Uterus (tissue), 3 donors: ENCODE measurements at regions not wholly inside any gene's neighbourhood (a gene's known extent, or its start where the extent isn't known, plus 50 kb on each side); places are given as distances from the start of the nearest gene placed in this dataset.
"Not testable (repeated sequence)": the region's sequence is repeated elsewhere in the genome, so short reads cannot be mapped to it uniquely, and the experiment has no call there.

Experiments
- DNase-seq, 2 donors: peaks; one replicate each; pipeline ENCODE4 v3.0.0-alpha.2; 2019 to 2020
- H3K27ac ChIP-seq, 2 donors: fragments of 200-600 bp; sonication (generic); 1 replicate in 1 of 2; 2 replicates in 1 of 2; pipeline ENCODE4 v1.5.1; 2016 to 2018
- H3K27me3 ChIP-seq, 2 donors: fragments of 200-600 bp; sonication (generic); one replicate each; pipeline ENCODE4 v1.5.1; 2018 to 2019; ENCODE audit warnings: control low read depth in 1 of 2
- H3K36me3 ChIP-seq, 2 donors: fragments of 200-600 bp; sonication (generic); one replicate each; pipeline ENCODE4 v1.5.1; 2019; ENCODE audit warnings: control low read depth in 1 of 2
- H3K4me1 ChIP-seq, 2 donors: fragments of 200-600 bp; sonication (generic); one replicate each; pipeline ENCODE4 v1.5.1; 2018 to 2019; ENCODE audit warnings: control low read depth in 1 of 2
- H3K4me3 ChIP-seq, 2 donors: fragments of 200-600 bp; sonication (generic); 1 replicate in 1 of 2; 2 replicates in 1 of 2; pipeline ENCODE4 v1.5.1; 2018 to 2019; ENCODE audit warnings: mild to moderate bottlenecking in 1 of 2
- H3K9me3 ChIP-seq, 2 donors: fragments of 200-600 bp; sonication (generic); one replicate each; pipeline ENCODE4 v1.5.1; 2019; ENCODE audit warnings: control low read depth in 1 of 2
- CTCF ChIP-seq, 4 experiments: fragments of 200-600 bp in 2 of 4; fragments of 450-650 bp in 2 of 4; sonication (generic) in 2 of 4; IDR thresholded peaks; one replicate each; pipeline ENCODE4 v1.5.1; 2016 to 2019; ENCODE audit warnings: antibody characterized with exemption in 4 of 4, mild to moderate bottlenecking in 2 of 4, moderate library complexity in 1 of 4
- POLR2A ChIP-seq, 2 donors: fragments of 450-650 bp; IDR thresholded peaks; one replicate each; pipeline ENCODE4 v1.6.1; 2016; ENCODE audit warnings: antibody characterized with exemption in 2 of 2, mild to moderate bottlenecking in 1 of 2, moderate library complexity in 1 of 2
- intact Hi-C: fragments of 100-400 bp; cut with DNase I; formaldehyde crosslinking; loops from one replicate; pipeline ENCODE4 v1.15.1; 2023; ENCODE audit warnings: low total_unique reads
- donor health status: DM: yes; HTN: yes; CAD: no.

DNA sequence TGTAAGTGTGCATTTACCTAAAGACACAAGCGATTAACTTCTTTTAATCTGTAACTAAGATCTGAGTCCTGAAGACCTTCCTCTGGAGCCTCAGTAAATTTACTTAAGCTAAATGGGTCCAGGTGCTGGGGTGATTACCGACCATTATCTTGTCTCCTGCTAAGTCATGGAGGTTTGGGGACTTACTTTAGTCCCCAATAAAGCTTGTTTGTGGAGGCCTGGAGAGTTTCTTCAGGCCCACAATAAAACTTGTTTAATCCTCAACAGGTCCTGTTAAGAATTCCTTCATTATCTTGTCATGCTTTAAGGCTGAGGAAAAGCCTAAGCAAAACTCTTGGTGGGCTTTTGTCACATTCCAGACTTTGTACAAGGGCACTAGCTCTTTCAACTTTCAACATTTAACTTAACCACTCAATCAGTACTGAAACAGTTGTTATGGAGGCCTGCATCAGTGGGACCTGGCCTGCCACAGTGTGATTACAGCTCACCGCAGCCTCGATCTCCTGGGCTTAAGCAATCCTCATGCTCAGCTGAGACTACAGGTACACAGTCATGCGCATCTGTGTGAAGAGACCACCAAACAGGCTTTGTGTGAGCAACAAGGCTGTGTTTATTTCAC is 84.0 kb downstream of the FMO4 start:
- TF ChIP-seq CTCF (IDR thresholded peaks at IDR 0.05) (no peak), POLR2A (IDR thresholded peaks at IDR 0.05) (no peak)
- no peak overlapping the region for H3K4me3 ChIP-seq
- no peaks in the 10 kb centered on the region for H3K36me3 ChIP-seq
- DNase-seq: no peak
- H3K27ac ChIP-seq: no peak overlapping the region
- H3K4me1 ChIP-seq: no peaks in the 10 kb centered on the region
- H3K9me3 ChIP-seq: no peaks in the 10 kb centered on the region
- intact Hi-C loops: no loop called here
- no peaks in the 10 kb centered on the region for H3K27me3 ChIP-seq

- no peaks in the 10 kb centered on the region for H3K4me1 ChIP-seq
- DNase-seq: no peak
- no peaks in the 10 kb centered on the region for H3K36me3 ChIP-seq
- no peak overlapping the region for H3K27ac ChIP-seq
- no peaks in the 10 kb centered on the region for H3K27me3 ChIP-seq
- TF ChIP-seq CTCF (IDR thresholded peaks at IDR 0.05): no peak
- no peak for TF ChIP-seq POLR2A (IDR thresholded peaks at IDR 0.05)
- H3K4me3 ChIP-seq: no peak overlapping the region
- intact Hi-C loops: no loop called here
- H3K9me3 ChIP-seq: no peaks in the 10 kb centered on the region
Observed at GRCh38 chr1:171403393-171403792, 81.9 kb upstream of the PRRC2C start.

- H3K9me3 ChIP-seq: no peaks in the 10 kb centered on the region
- H3K36me3 ChIP-seq: no peaks in the 10 kb centered on the region
- no peak for DNase-seq
- H3K4me1 ChIP-seq: no peaks in the 10 kb centered on the region
- no peak for TF ChIP-seq CTCF (IDR thresholded peaks at IDR 0.05)
- TF ChIP-seq POLR2A (IDR thresholded peaks at IDR 0.05): no peak
- no peaks in the 10 kb centered on the region for H3K27me3 ChIP-seq
- intact Hi-C loops: no loop called here
- H3K27ac ChIP-seq: no peak overlapping the region
- no peak overlapping the region for H3K4me3 ChIP-seq
Observed at GRCh38 chr1:171405391-171405714, 80.0 kb upstream of the PRRC2C start.

DNA sequence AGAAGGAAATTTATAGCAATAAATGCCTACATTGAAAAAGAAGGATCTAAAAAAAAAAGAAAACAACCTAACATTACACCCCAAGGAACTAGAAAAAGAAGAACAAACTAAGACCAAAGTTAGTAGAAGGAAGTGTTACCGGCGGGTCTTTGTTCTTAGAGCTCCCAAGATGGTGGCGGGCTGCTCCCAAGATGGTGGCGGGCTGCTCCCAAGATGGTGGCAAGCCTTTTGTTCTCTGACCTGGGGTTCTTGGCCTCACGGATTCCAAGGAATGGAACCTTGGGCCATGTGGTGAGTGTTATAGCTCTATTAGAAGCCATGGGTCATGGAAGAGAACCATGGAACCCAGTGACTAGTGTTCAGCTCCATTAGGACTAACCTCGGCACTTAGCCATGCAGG is 71.8 kb upstream of the PRRC2C start:
- H3K4me3 ChIP-seq, H3K27ac ChIP-seq, H3K36me3 ChIP-seq, intact Hi-C loops, H3K4me1 ChIP-seq, H3K9me3 ChIP-seq, H3K27me3 ChIP-seq, DNase-seq: not testable (repeated sequence)

DNA sequence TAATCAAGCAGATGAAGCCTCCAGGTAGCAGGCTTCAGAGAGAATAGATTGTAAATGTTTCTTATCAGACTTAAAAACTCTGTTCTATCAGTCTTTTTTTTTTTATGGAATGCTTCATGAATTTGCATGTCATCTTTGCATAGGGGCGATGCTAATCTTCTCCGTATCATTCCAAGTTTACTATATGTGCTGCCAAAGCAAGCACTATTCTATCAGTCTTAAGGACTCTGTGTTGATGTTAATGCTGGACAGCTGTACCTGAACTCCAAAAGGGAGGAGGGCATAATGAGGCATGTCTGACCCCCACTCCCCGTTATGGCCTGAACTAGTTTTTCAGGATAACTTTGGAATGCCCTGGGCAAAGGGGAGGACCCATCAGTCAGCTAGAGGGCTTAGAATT is 66.8 kb upstream of the PRRC2C start:
- Histone ChIP-seq H3K27me3 (no peaks in the 10 kb centered on the region), H3K9me3 (no peaks in the 10 kb centered on the region), H3K4me3 (no peak overlapping the region), H3K36me3 (no peaks in the 10 kb centered on the region), H3K4me1 (no peaks in the 10 kb centered on the region), H3K27ac (peak overlapping the region in 1 of 2 donors; percentile 10)
- intact Hi-C loops: no loop called here
- no peak for TF ChIP-seq POLR2A (IDR thresholded peaks at IDR 0.05)
- no peak for DNase-seq

DNA sequence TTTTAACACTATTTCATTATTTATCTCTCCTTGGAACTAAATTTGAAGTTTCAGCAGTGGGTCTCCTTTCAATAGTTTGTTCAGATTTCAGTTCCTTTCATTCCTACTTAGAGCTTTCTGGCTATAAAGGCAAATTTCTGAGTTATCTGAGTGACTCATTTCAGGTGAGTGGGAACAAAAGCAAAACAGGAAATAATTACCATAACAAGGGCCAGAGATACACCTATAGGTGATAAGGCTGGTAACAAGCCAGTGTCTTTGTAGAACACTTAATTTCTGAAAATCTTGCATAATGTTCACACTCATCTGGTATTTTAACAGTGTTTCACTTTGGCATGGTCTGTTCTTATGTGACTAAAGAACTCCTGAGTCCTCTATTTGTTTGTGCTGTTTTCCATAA is 64.5 kb upstream of the PRRC2C start:
- Histone ChIP-seq H3K27me3 (no peaks in the 10 kb centered on the region), H3K27ac (peak overlapping the region; percentile 13 to 56), H3K4me1 (no peaks in the 10 kb centered on the region), H3K9me3 (no peaks in the 10 kb centered on the region), H3K4me3 (no peak overlapping the region), H3K36me3 (no peaks in the 10 kb centered on the region)
- DNase-seq: no peak
- TF ChIP-seq POLR2A (IDR thresholded peaks at IDR 0.05): no peak
- no peak for TF ChIP-seq CTCF (IDR thresholded peaks at IDR 0.05)
- intact Hi-C loops: no loop called here
